ENCODE measurements at regions not wholly inside any gene's neighbourhood (a gene's known extent, or its start where the extent isn't known, plus 50 kb on each side); places are given as distances from the start of the nearest gene placed in this dataset.
"Not testable (repeated sequence)": the region's sequence is repeated elsewhere in the genome, so short reads cannot be mapped to it uniquely, and the experiment has no call there.

GRCh38 chr4:186812592-186812991 lies 88.9 kb upstream of the FAT1 start:
- intact Hi-C loops (cut with micrococcal nuclease): no loop called here
- DNase-seq (no peak), ATAC-seq (no peak)

DNA sequence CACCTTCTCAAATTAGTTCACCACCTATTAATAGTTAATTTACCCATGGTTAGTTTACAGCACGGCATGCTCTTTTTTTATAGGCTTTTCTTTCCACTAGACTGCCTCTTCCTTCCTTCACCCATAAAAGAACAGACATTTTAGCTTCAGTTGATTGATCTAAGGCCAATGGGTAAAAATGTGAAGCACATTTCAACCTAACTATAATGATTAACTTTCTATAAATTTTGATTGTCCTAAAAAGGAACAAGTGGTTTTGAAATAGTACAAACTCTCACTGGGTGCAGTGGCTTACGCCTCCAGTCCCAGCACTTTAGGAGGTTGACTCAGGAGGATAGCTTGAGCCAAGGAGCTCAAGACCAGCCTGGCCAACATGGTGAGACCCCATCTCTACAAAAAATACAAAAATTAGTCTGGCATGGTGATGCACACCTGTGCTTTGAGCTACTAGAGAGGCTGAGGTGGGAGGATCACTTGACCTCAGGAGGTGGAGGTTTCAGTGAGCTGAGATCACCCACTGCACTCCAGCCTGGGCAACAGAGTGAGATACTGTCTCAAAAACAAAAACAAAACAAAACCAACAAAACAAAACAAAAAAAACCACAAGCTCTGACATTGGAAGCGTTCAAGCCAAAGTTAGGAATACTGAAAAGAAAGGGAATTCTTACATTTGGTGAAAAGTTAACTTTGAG lies 89.9 kb upstream of the FAT1 start:
- ATAC-seq: no peak
- intact Hi-C loops (cut with micrococcal nuclease): no loop called here
- DNase-seq: no peak

GRCh38 chr4:186814535-186815070 lies 90.9 kb upstream of the FAT1 start:
- intact Hi-C loops (cut with micrococcal nuclease): no loop called here
- ATAC-seq (no peak), DNase-seq (no peak)

DNA sequence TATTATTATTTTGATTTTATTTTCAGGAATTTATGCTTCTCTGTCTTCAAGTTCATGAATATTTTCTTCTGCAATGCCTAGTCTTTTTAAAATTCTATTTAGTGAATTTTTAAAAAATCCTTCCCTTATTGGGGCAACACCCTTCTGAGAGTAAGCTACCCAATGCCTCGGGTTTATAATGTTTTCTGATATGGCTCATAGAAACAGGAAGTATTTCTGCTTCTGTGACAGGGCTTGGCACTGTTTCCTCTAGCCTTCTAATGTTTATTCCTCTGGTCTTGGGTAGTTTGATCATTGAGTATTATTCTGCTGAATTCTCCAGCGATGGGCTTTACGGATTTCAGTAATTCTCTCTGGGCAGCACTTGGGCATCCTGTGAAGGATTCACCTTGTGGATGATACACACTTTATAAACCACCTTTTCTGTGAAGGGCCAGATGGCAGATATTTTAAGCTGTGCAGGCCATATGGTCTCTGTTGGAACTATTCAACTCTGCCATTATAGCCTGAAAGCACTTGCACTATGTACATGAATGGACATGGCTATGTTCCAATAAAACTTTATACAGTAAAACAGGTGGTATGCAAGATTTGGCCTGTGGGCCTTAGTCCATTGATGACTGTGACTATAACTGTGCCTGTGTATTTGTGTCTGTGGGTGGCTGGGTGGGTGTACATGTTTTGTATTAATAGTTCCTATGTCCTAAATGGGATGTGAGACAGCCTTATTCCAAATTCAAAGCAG lies 95.9 kb upstream of the FAT1 start:
- no peak for DNase-seq
- no peak for ATAC-seq
- intact Hi-C loops (cut with micrococcal nuclease): no loop called here

GRCh38 chr4:186820391-186820891 lies 96.8 kb upstream of the FAT1 start:
- intact Hi-C loops (cut with micrococcal nuclease): no loop called here
- DNase-seq (peak; percentile 72), ATAC-seq (peak; percentile 32)

GRCh38 chr4:186823989-186824388 lies 100.3 kb upstream of the FAT1 start:
- intact Hi-C loops (cut with micrococcal nuclease): no loop called here
- no peak for DNase-seq
- no peak for ATAC-seq

- ATAC-seq (no peak), DNase-seq (no peak)
- intact Hi-C loops (cut with micrococcal nuclease): no loop called here
Observed at GRCh38 chr4:186825069-186825468, 101.4 kb upstream of the FAT1 start.

- DNase-seq: no peak
- ATAC-seq: no peak
- intact Hi-C loops (cut with micrococcal nuclease): no loop called here
Observed at GRCh38 chr4:186826006-186826405, 102.3 kb upstream of the FAT1 start.

GRCh38 chr4:186826846-186827533 lies 103.3 kb upstream of the FAT1 start:
- intact Hi-C loops (cut with micrococcal nuclease): no loop called here
- DNase-seq (no peak), ATAC-seq (no peak)

- ATAC-seq (no peak), DNase-seq (no peak)
- intact Hi-C loops (cut with micrococcal nuclease): no loop called here
Observed at GRCh38 chr4:186827534-186827897, 103.9 kb upstream of the FAT1 start.

- no peak for ATAC-seq
- intact Hi-C loops (cut with micrococcal nuclease): no loop called here
- DNase-seq: no peak
Observed at GRCh38 chr4:186829097-186829496, 105.4 kb upstream of the FAT1 start.

DNA sequence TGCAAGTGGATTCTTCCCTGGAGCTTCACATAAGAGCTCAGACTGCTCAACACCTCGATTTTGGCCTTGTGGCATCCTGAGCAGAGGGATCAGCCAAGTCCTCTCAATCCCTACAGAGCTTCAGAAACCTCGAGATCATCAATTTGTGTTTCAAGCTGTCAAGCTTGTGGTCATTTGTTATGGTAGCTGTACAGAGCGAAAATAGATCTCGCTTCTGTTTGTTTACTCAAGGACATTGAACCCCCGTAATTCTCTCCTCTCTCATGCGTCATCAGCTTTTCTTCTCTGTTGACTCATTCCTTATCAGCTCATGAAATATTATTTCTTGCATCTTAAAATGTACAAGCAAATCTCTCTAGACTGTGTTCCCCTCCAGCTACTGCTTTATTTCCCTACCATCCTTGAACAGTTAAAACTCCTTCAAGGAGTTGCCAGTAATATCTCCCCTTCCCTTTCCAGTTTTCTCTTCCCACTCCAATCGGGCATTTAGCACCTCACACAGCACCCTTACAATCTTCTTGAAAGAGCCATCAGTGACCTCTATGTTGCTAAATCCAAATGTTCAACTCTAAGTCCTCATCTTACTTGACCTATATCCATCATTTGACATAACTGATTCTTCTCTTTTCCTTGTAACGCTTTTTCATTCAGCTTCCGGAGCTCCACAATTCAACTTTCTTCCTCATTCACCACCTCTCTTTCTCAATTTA lies 106.2 kb upstream of the FAT1 start:
- ATAC-seq (peak; percentile 56), DNase-seq (no peak)
- intact Hi-C loops (cut with micrococcal nuclease): no loop called here

- DNase-seq (no peak), ATAC-seq (no peak)
- intact Hi-C loops (cut with micrococcal nuclease): no loop called here
Observed at GRCh38 chr4:186831574-186831973, 107.9 kb upstream of the FAT1 start.

DNA sequence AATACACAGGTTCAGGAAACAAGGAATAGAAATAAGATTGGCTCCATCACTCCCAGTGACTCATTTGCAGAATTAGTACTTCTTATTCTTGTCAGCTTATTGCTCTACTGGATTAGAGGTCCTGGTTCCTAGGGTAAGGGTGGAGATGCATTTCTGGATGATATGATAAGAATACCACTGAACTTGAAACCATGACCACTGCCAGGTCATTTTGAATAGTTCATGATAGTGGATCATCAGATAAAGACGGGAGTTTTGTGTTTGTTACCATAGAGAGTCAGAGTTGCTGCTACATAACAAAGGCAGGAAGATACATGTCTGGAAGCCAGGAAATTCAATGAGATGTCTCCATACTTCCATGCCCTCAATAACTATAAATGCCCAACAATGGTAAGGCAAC lies 109.2 kb upstream of the FAT1 start:
- ATAC-seq: no peak
- DNase-seq: no peak
- intact Hi-C loops (cut with micrococcal nuclease): no loop called here

DNA sequence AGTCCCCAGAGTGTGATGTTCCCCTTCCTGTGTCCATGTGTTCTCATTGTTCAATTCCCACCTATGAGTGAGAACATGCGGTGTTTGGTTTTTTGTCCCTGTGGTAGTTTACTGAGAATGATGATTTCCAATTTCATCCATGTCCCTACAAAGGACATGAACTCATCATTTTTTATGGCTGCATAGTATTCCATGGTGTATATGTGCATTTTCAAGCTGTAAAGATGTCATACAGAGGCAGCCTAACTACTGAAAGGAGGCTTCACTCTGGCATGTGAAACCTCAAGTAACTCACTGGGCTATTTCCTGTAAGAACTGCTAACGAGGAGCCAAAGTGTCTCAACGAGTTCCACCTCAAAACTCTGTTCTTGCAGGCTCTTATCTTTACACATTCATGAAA lies 113.8 kb upstream of the FAT1 start:
- ATAC-seq; intact Hi-C loops (cut with micrococcal nuclease); DNase-seq: not testable (repeated sequence)

GRCh38 chr4:186838295-186838694 lies 114.6 kb upstream of the FAT1 start:
- DNase-seq (no peak), ATAC-seq (no peak)
- intact Hi-C loops (cut with micrococcal nuclease): no loop called here

DNA sequence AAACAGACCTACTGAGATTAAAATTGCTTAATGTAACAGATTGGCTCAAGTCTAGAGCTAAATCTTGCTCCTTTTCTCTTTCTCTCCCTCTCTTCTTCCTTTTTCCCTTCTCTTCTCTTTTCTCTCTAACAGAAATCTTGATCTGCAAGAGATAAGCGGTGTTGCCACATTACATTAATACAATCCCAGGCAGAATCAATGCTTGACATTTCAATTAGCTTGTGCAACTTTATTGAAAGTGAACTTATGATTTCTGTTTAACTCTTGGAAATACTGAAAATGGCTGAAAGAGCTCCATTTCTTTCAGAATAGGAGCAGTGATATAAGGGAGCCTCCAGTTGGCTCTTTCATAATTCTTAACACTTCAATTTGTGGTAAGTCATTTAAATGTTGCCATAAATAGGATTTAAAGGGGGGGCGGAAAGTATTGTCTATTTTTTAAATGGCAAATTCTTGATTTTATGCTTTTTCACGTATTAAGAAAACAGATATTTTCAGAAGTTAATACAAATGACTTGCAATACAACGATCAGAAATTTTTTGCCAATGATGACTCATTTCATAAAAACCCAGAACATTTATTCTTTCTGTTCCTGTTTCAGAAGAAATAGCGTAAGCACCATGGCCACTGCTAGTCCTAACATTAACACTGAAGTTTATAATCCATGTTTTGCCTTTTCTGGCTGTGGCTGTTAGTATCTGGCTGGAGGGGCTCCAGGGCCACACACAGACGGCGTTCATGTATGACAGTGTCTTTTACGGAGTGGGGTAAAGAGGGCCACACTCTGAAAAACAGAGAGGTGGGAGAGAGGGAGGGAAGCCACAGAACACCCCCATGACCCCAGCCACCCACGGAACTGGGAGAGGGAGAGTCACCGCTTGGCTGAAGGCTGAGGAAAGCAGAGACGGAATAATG lies 115.7 kb upstream of the FAT1 start:
- ATAC-seq: peak; percentile 42
- DNase-seq: no peak
- intact Hi-C loops (cut with micrococcal nuclease): no loop called here

DNA sequence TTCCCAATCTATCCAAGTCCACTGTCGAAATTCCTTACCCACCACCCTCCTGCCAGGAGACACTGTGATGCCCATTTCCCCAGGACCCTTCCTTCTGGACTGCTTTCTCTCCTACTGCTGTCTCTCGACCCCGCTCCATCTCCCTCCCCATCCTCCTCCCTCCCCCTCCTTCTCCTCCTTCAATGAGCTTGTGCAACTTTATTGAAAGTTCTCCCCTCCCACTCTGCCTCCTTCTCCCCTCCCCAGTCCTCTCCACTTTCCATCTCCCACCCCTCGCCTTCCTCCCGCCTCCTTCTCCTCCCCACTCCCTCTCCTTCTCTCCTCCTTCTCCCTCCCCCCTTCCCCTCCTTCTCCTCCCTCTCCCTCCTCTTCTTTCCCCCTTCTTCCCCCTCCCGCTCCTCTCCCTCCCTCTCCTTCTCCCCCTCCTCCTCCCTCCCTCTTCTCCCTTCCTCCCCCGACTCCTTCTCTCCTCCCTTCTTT lies 116.6 kb upstream of the FAT1 start:
- peak; percentile 75 for ATAC-seq
- intact Hi-C loops (cut with micrococcal nuclease): no loop called here
- peak; percentile 34 for DNase-seq
